H9 (cell line): ENCODE measurements at regions not wholly inside any gene's neighbourhood (a gene's known extent, or its start where the extent isn't known, plus 50 kb on each side); places are given as distances from the start of the nearest gene placed in this dataset.

ENCODE experiments used
- DNase-seq: peaks from one replicate; pipeline ENCODE4 v3.0.0-alpha.2; 2017
- H2AFZ ChIP-seq: one replicate; pipeline ENCODE4 v1.6.1; 2013; ENCODE audit warnings: mild to moderate bottlenecking, low read length, control low read depth, moderate library complexity
- H2AK5ac ChIP-seq: 2 replicates; pipeline ENCODE4 v1.6.1; 2013; ENCODE audit warnings: low read length, control low read depth, mixed read lengths; ENCODE audit not compliant: insufficient read length
- H2BK120ac ChIP-seq: one replicate; pipeline ENCODE4 v1.6.1; 2013; ENCODE audit warnings: low read depth, mild to moderate bottlenecking, low read length, control low read depth, inconsistent platforms; ENCODE audit not compliant: poor library complexity, severe bottlenecking
- H2BK12ac ChIP-seq: 2 replicates; pipeline ENCODE4 v1.6.1; 2013; ENCODE audit warnings: low read length, control low read depth, mixed read lengths, low read depth; ENCODE audit not compliant: insufficient read length
- H2BK15ac ChIP-seq: 2 replicates; pipeline ENCODE4 v1.6.1; 2013; ENCODE audit warnings: low read depth, low read length, control low read depth
- H2BK20ac ChIP-seq: one replicate; pipeline ENCODE4 v1.6.1; 2013; ENCODE audit warnings: low read depth, mild to moderate bottlenecking, low read length, control low read depth, inconsistent platforms; ENCODE audit not compliant: poor library complexity, severe bottlenecking
- H2BK5ac ChIP-seq: 2 replicates; pipeline ENCODE4 v1.6.1; 2013; ENCODE audit warnings: low read length, control low read depth, mixed read lengths; ENCODE audit not compliant: insufficient read length
- H3K14ac ChIP-seq: 2 replicates; pipeline ENCODE4 v1.6.1; 2013; ENCODE audit warnings: low read length, control low read depth; ENCODE audit not compliant: insufficient read depth
- H3K18ac ChIP-seq: 2 replicates; pipeline ENCODE4 v1.6.1; 2013; ENCODE audit warnings: low read depth, mild to moderate bottlenecking, mixed read lengths, low read length, control low read depth; ENCODE audit not compliant: insufficient read length
- H3K23ac ChIP-seq: 2 replicates; pipeline ENCODE4 v1.6.1; 2013; ENCODE audit warnings: low read length, control low read depth, mixed read lengths, low read depth; ENCODE audit not compliant: insufficient read length
- H3K23me2 ChIP-seq: 2 replicates; pipeline ENCODE4 v1.6.1; 2013; ENCODE audit warnings: low read depth, mild to moderate bottlenecking, mixed read lengths, low read length, control low read depth; ENCODE audit not compliant: insufficient read length, poor library complexity, severe bottlenecking
- H3K27ac ChIP-seq: 2 replicates; pipeline ENCODE4 v1.5.1; 2013; ENCODE audit warnings: low read length, control low read depth, mixed read lengths, low read depth; ENCODE audit not compliant: insufficient read length
- H3K27me3 ChIP-seq: 2 replicates; pipeline ENCODE4 v1.6.1; 2013; ENCODE audit warnings: low read length, control low read depth, inconsistent platforms; ENCODE audit not compliant: insufficient read depth
- H3K4ac ChIP-seq: 2 replicates; pipeline ENCODE4 v1.6.1; 2013; ENCODE audit warnings: low read depth, mild to moderate bottlenecking, control low read depth, inconsistent platforms, low read length, moderate library complexity
- H3K4me1 ChIP-seq: 2 replicates; pipeline ENCODE4 v1.6.1; 2013; ENCODE audit warnings: low read length, control low read depth, inconsistent platforms; ENCODE audit not compliant: insufficient read depth
- H3K4me2 ChIP-seq: 2 replicates; pipeline ENCODE4 v1.6.1; 2013; ENCODE audit warnings: low read length, control low read depth, mixed read lengths; ENCODE audit not compliant: insufficient read length, insufficient read depth
- H3K56ac ChIP-seq: 2 replicates; pipeline ENCODE4 v1.6.1; 2013; ENCODE audit warnings: low read depth, mild to moderate bottlenecking, mixed read lengths, low read length, control low read depth; ENCODE audit not compliant: insufficient read length
- H3K79me1 ChIP-seq: 2 replicates; pipeline ENCODE4 v1.6.1; 2013; ENCODE audit warnings: low read depth, mild to moderate bottlenecking, moderate library complexity, low read length, control low read depth, inconsistent platforms; ENCODE audit not compliant: insufficient read depth, poor library complexity, severe bottlenecking
- H3K79me2 ChIP-seq: 2 replicates; pipeline ENCODE4 v1.6.1; 2013; ENCODE audit warnings: low read length, control low read depth, inconsistent platforms; ENCODE audit not compliant: insufficient read depth
- H3K9ac ChIP-seq: 2 replicates; pipeline ENCODE4 v1.6.1; 2013; ENCODE audit warnings: low read length, control low read depth, mixed read lengths; ENCODE audit not compliant: insufficient read length; ENCODE audit errors: extremely low read depth
- H3K9me3 ChIP-seq: one replicate; pipeline ENCODE4 v1.6.1; 2013; ENCODE audit warnings: low read depth, low read length, inconsistent platforms; ENCODE audit not compliant: control insufficient read depth
- H3T11ph ChIP-seq: one replicate; pipeline ENCODE4 v1.6.1; 2013; ENCODE audit warnings: mild to moderate bottlenecking, low read length, control low read depth, inconsistent platforms
- H4K20me1 ChIP-seq: one replicate; pipeline ENCODE4 v1.6.1; 2013; ENCODE audit not compliant: control insufficient read depth, insufficient read length, insufficient read depth
- H4K5ac ChIP-seq: 2 replicates; pipeline ENCODE4 v1.6.1; 2013; ENCODE audit warnings: low read depth, mild to moderate bottlenecking, mixed read lengths, low read length, control low read depth; ENCODE audit not compliant: insufficient read length
- H4K8ac ChIP-seq: replicated peaks from 2 replicates; pipeline ENCODE4 v1.6.1; 2013; ENCODE audit warnings: low read length, control low read depth, mixed read lengths, low read depth; ENCODE audit not compliant: insufficient read length
- H4K91ac ChIP-seq: 2 replicates; pipeline ENCODE4 v1.6.1; 2013; ENCODE audit warnings: low read depth, mild to moderate bottlenecking, moderate library complexity, mixed read lengths, low read length, control low read depth; ENCODE audit not compliant: insufficient read length
- H3K27ac Mint-ChIP-seq, 3 experiments: 2 replicates in 2 of 3; 3 replicates in 1 of 3; pipeline ENCODE4 v1.8.0; 2020 to 2021; ENCODE audit warnings: mixed read lengths in 3 of 3, mild to moderate bottlenecking in 1 of 3, moderate library complexity in 1 of 3
- H3K27me3 Mint-ChIP-seq: 2 replicates; pipeline ENCODE4 v1.8.0; 2021; ENCODE audit warnings: low read depth, mild to moderate bottlenecking, moderate library complexity, mixed read lengths
- H3K36me3 Mint-ChIP-seq, 3 experiments: 2 replicates in 2 of 3; 3 replicates in 1 of 3; pipeline ENCODE4 v1.8.0; 2020 to 2021; ENCODE audit warnings: low read depth in 3 of 3, mixed read lengths in 3 of 3; ENCODE audit not compliant: insufficient read depth in 1 of 3
- H3K4me1 Mint-ChIP-seq, 2 experiments: 2 replicates each; pipeline ENCODE4 v1.8.0; 2020; ENCODE audit warnings: mixed read lengths in 2 of 2
- H3K4me3 Mint-ChIP-seq, 2 experiments: 2 replicates in 1 of 2; 3 replicates in 1 of 2; pipeline ENCODE4 v1.8.0; 2020 to 2021; ENCODE audit warnings: mild to moderate bottlenecking in 2 of 2, mixed read lengths in 2 of 2, moderate library complexity in 1 of 2
- H3K9me3 Mint-ChIP-seq, 2 experiments: 2 replicates in 1 of 2; 3 replicates in 1 of 2; pipeline ENCODE4 v1.8.0; 2020; ENCODE audit warnings: mild to moderate bottlenecking in 2 of 2, mixed read lengths in 2 of 2, moderate library complexity in 1 of 2
- WGBS: extraction: QIAGEN DNeasy Blood & Tissue Kit; methylation state at CpG from one replicate; pipeline ENCODE4 v1.1.7; 2013; ENCODE audit warnings: missing lambda C conversion rate, low lambda C conversion rate, mixed read lengths; ENCODE audit not compliant: insufficient read length; ENCODE audit errors: extremely low coverage; 5-methylcytosine and 5-hydroxymethylcytosine counted together
- TF ChIP-seq, protein P1 (sequence below): fragments of 200-600 bp; sonication (generic); conservative IDR thresholded peaks from 3 replicates; pipeline ENCODE4 v1.8.0; 2021; ENCODE audit warnings: antibody characterized with exemption, mild to moderate bottlenecking

DNA sequence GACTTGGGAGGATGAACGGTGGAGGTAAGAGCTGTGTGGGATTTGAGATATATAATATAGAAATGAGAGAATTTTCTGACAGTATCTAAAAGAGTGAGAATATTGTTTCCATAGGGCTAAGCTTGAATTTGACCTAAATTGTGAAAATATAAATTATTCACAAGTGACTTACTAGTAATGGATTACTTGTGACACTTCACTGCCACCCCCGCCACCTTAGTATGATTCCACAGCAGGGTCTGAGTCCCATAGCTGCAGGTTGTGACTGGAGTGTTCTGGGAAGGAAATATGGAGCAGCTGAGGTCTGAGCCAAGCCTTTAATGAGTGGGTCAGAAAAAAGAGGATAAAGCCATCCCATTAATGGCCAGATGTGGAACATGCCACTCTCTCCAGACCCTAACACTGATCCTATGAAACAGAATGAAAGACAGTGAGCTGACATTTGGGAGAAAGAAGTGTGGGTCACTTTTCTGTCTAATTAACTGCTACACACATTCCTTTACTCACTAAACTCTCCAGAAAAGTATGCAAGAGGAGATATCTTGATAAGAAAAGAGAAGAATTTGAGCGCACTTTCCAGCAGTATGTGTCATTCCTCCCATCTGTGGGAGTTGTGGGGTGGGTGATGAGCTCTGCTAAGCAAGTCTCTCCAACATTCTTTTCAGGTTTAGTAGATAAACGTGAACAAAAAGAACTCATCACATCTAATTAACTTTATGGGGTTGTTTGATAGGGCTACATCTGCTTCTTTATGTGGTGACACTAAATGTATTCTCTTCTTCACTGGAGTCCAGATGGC is 1193.4 kb downstream of the SORCS3 start:
- H3K27ac Mint-ChIP-seq = no peak overlapping the region
- H2AK5ac ChIP-seq = no peak overlapping the region
- H3K36me3 Mint-ChIP-seq = no peaks in the 10 kb centered on the region
- H3K23ac ChIP-seq = no peak overlapping the region
- TF ChIP-seq, protein P1, sequence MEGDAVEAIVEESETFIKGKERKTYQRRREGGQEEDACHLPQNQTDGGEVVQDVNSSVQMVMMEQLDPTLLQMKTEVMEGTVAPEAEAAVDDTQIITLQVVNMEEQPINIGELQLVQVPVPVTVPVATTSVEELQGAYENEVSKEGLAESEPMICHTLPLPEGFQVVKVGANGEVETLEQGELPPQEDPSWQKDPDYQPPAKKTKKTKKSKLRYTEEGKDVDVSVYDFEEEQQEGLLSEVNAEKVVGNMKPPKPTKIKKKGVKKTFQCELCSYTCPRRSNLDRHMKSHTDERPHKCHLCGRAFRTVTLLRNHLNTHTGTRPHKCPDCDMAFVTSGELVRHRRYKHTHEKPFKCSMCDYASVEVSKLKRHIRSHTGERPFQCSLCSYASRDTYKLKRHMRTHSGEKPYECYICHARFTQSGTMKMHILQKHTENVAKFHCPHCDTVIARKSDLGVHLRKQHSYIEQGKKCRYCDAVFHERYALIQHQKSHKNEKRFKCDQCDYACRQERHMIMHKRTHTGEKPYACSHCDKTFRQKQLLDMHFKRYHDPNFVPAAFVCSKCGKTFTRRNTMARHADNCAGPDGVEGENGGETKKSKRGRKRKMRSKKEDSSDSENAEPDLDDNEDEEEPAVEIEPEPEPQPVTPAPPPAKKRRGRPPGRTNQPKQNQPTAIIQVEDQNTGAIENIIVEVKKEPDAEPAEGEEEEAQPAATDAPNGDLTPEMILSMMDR = no peak
- no peak overlapping the region for H2AFZ ChIP-seq
- peaks cover 6 to 7% of the 10 kb centered on the region in 2 experiments for H3K4me1 Mint-ChIP-seq
- H3K27me3 ChIP-seq = no peaks in the 10 kb centered on the region
- H3K79me2 ChIP-seq = no peaks in the 10 kb centered on the region
- H3K9ac ChIP-seq = no peak overlapping the region
- no peak overlapping the region for H3K4me3 Mint-ChIP-seq
- no peak for DNase-seq
- no peaks in the 10 kb centered on the region for H3K9me3 Mint-ChIP-seq
- no peak overlapping the region for H2BK5ac ChIP-seq
- H3K23me2 ChIP-seq = no peaks in the 10 kb centered on the region
- no peaks in the 10 kb centered on the region for H3K4me1 ChIP-seq
- H3K27me3 Mint-ChIP-seq = no peaks in the 10 kb centered on the region
- no CpG with 5 or more reads among the region's 4 CpGs for WGBS
- H4K8ac ChIP-seq = no peak overlapping the region
- H3K9me3 ChIP-seq = no peaks in the 10 kb centered on the region
- no peaks in the 10 kb centered on the region for H3K79me1 ChIP-seq
- H3K56ac ChIP-seq = no peak overlapping the region
- H3K4me2 ChIP-seq = no peak overlapping the region
- H2BK15ac ChIP-seq = no peak overlapping the region
- no peak overlapping the region for H2BK20ac ChIP-seq
- no peak overlapping the region for H4K5ac ChIP-seq
- no peaks in the 10 kb centered on the region for H4K20me1 ChIP-seq
- no peak overlapping the region for H3T11ph ChIP-seq
- H3K18ac ChIP-seq = no peak overlapping the region
- no peak overlapping the region for H2BK12ac ChIP-seq
- no peak overlapping the region for H3K27ac ChIP-seq
- no peak overlapping the region for H2BK120ac ChIP-seq
- no peak overlapping the region for H3K14ac ChIP-seq
- no peak overlapping the region for H4K91ac ChIP-seq
- H3K4ac ChIP-seq = no peak overlapping the region
